Breast epithelium (tissue), 3 donors: ENCODE measurements at regions not wholly inside any gene's neighbourhood (a gene's known extent, or its start where the extent isn't known, plus 50 kb on each side); places are given as distances from the start of the nearest gene placed in this dataset.

Experiments
- POLR2A ChIP-seq: fragments of 450-650 bp; IDR thresholded peaks from one replicate; pipeline ENCODE4 v1.6.1; 2016; ENCODE audit warnings: antibody characterized with exemption, mild to moderate bottlenecking, moderate library complexity
- POLR2AphosphoS5 ChIP-seq, 3 donors: sonication (generic); formaldehyde crosslinking; IDR thresholded peaks; one replicate each; pipeline ENCODE4 v1.6.1; 2017; ENCODE audit warnings: antibody characterized with exemption in 3 of 3
- TF ChIP-seq, protein P1 (sequence below), 3 donors: fragments of 450-650 bp; IDR thresholded peaks; one replicate each; pipeline ENCODE4 v1.5.1; 2016 to 2017; ENCODE audit warnings: antibody characterized with exemption in 3 of 3, mild to moderate bottlenecking in 3 of 3, moderate library complexity in 3 of 3

DNA sequence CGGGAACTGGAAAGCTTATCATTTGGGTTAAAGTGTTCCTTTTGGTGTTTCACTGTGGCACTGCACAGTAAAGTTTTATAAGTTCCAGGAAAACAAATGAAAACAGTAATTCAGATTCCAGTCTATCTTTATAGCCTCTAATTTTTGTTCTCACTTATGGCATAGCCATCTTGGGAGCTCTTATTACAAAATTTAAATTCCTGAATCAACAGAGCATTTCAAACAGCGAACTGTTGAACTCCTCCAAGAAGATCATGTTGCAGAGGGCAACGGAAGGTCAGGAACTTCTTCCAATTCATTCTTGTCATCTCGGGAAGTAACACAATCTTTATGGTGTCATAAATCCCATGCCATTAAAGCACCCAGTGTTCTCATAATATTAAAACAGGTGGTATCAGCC is 229.1 kb downstream of the KCNC2 start:
- TF ChIP-seq POLR2AphosphoS5 (IDR thresholded peaks at IDR 0.05) (no peak), POLR2A (no peak)
- TF ChIP-seq, protein P1, sequence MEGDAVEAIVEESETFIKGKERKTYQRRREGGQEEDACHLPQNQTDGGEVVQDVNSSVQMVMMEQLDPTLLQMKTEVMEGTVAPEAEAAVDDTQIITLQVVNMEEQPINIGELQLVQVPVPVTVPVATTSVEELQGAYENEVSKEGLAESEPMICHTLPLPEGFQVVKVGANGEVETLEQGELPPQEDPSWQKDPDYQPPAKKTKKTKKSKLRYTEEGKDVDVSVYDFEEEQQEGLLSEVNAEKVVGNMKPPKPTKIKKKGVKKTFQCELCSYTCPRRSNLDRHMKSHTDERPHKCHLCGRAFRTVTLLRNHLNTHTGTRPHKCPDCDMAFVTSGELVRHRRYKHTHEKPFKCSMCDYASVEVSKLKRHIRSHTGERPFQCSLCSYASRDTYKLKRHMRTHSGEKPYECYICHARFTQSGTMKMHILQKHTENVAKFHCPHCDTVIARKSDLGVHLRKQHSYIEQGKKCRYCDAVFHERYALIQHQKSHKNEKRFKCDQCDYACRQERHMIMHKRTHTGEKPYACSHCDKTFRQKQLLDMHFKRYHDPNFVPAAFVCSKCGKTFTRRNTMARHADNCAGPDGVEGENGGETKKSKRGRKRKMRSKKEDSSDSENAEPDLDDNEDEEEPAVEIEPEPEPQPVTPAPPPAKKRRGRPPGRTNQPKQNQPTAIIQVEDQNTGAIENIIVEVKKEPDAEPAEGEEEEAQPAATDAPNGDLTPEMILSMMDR (IDR thresholded peaks at IDR 0.05), result no peak
